ENCODE measurements at regions not wholly inside any gene's neighbourhood (a gene's known extent, or its start where the extent isn't known, plus 50 kb on each side); places are given as distances from the start of the nearest gene placed in this dataset.

GRCh38 chr21:16580661-16581060 lies 850.9 kb downstream of the USP25 start:
- TF ChIP-seq POLR2A (IDR thresholded peaks at IDR 0.05) = no peak
- TF ChIP-seq CTCF (IDR thresholded peaks at IDR 0.05) = no peak
- TF ChIP-seq POLR2AphosphoS5 (IDR thresholded peaks at IDR 0.05) = no peak

All from prostate gland (tissue), 2 donors.